Sigmoid colon (tissue), 6 donors: ENCODE measurements at regions not wholly inside any gene's neighbourhood (a gene's known extent, or its start where the extent isn't known, plus 50 kb on each side); places are given as distances from the start of the nearest gene placed in this dataset.
"Not testable (repeated sequence)": the region's sequence is repeated elsewhere in the genome, so short reads cannot be mapped to it uniquely, and the experiment has no call there.

Experiments
- DNase-seq: peaks from one replicate; pipeline ENCODE4 v3.0.0-alpha.2; 2019
- H3K27ac ChIP-seq, 4 donors: fragments of 200-600 bp; sonication (generic); one replicate each; pipeline ENCODE4 v1.5.1; 2016 to 2019; ENCODE audit warnings: mild to moderate bottlenecking in 1 of 4
- H3K27me3 ChIP-seq, 3 donors: fragments of 200-600 bp; sonication (generic); one replicate each; pipeline ENCODE4 v1.5.1; 2019; ENCODE audit warnings: mild to moderate bottlenecking in 1 of 3
- H3K36me3 ChIP-seq, 4 donors: fragments of 200-600 bp; sonication (generic); one replicate each; pipeline ENCODE4 v1.5.1; 2016 to 2019
- H3K4me1 ChIP-seq, 4 donors: fragments of 200-600 bp; sonication (generic); one replicate each; pipeline ENCODE4 v1.5.1; 2017 to 2019
- H3K4me3 ChIP-seq, 4 donors: fragments of 200-600 bp; sonication (generic); one replicate each; pipeline ENCODE4 v1.5.1; 2017 to 2019; ENCODE audit warnings: mild to moderate bottlenecking in 2 of 4, moderate library complexity in 1 of 4
- H3K9me3 ChIP-seq, 4 donors: fragments of 200-600 bp in 3 of 4; sonication (generic) in 3 of 4; one replicate each; pipeline versions ENCODE4 v1.5.1 to v1.6.1; 2013 to 2019
- EP300 ChIP-seq, 4 donors: sonication (generic); formaldehyde crosslinking; IDR thresholded peaks; one replicate each; pipeline ENCODE4 v1.6.1; 2017; ENCODE audit warnings: antibody characterized with exemption in 4 of 4
- POLR2A ChIP-seq, 2 donors: fragments of 450-650 bp; IDR thresholded peaks; one replicate each; pipeline ENCODE4 v1.6.1; 2016; ENCODE audit warnings: antibody characterized with exemption in 2 of 2, mild to moderate bottlenecking in 2 of 2, moderate library complexity in 2 of 2
- POLR2AphosphoS5 ChIP-seq, 4 donors: sonication (generic); formaldehyde crosslinking; IDR thresholded peaks; one replicate each; pipeline ENCODE4 v1.6.1; 2017; ENCODE audit warnings: antibody characterized with exemption in 4 of 4
- WGBS, 2 donors: extraction: QIAGEN DNeasy Blood & Tissue Kit; methylation state at CpG; one replicate each; pipeline ENCODE4 v1.1.7; 2013; 5-methylcytosine and 5-hydroxymethylcytosine counted together
- intact Hi-C: fragments of 100-400 bp; cut with DNase I; formaldehyde crosslinking; loops from one replicate; pipeline ENCODE4 v1.15.1; 2023
- TF ChIP-seq, protein P1 (sequence below), 4 experiments: fragments of 450-650 bp in 3 of 4; fragments of 200-600 bp in 1 of 4; IDR thresholded peaks; one replicate each; pipeline ENCODE4 v1.5.1; 2016 to 2019; ENCODE audit warnings: antibody characterized with exemption in 4 of 4, mild to moderate bottlenecking in 3 of 4, moderate library complexity in 2 of 4
- donor health status: healthy with polysubstance abuse.
- donor health status: healthy.

DNA sequence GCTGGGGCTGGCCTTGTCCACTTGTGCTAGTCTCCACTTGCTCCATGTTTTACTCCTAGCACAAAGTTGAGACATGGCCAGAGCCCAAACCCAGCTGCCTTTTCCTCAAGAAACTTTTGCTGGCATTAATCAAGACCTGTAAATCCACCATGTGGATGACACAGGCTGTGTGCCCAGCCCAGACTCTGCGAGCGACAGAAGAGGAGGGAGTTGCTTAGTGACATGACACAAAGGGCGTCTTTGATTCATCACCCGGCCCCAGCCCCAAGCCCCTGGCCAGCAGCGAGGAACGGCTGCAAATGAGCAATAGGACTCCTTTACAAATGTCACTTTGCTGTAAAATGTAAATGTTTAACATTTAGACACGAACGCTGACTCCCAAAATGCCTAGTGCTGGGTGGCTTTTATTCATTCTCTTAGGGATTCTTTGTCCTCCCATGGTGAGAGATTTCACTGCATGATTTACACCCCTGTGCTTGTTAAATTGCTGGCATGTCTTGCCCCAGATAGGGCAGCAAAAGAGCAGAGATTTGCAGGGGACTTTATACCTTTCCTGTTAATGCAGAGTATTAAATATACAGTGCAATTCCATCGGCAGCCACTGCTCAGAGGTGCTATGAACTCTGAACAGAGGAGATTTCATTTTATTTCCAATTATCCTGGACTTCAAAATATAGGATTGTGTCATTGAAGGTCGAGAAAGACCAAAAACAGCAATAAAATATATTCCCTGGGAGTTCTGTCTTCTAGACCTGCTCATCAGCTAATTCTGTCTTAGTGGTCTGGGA lies 263.6 kb upstream of the NCAM1 start:
- no peaks in the 10 kb centered on the region for H3K36me3 ChIP-seq
- H3K4me1 ChIP-seq: peaks cover 0 to 11% (median 9%) of the 10 kb centered on the region in 4 donors
- WGBS, 2 donors: 11 to 47% methylated on average over 10 of the region's 10 CpGs
- H3K27ac ChIP-seq: no peak overlapping the region
- no peaks in the 10 kb centered on the region for H3K27me3 ChIP-seq
- H3K9me3 ChIP-seq: no peaks in the 10 kb centered on the region
- TF ChIP-seq POLR2AphosphoS5 (IDR thresholded peaks at IDR 0.05) (no peak), EP300 (IDR thresholded peaks at IDR 0.05) (no peak), POLR2A (IDR thresholded peaks at IDR 0.05) (no peak)
- TF ChIP-seq, protein P1, sequence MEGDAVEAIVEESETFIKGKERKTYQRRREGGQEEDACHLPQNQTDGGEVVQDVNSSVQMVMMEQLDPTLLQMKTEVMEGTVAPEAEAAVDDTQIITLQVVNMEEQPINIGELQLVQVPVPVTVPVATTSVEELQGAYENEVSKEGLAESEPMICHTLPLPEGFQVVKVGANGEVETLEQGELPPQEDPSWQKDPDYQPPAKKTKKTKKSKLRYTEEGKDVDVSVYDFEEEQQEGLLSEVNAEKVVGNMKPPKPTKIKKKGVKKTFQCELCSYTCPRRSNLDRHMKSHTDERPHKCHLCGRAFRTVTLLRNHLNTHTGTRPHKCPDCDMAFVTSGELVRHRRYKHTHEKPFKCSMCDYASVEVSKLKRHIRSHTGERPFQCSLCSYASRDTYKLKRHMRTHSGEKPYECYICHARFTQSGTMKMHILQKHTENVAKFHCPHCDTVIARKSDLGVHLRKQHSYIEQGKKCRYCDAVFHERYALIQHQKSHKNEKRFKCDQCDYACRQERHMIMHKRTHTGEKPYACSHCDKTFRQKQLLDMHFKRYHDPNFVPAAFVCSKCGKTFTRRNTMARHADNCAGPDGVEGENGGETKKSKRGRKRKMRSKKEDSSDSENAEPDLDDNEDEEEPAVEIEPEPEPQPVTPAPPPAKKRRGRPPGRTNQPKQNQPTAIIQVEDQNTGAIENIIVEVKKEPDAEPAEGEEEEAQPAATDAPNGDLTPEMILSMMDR (IDR thresholded peaks at IDR 0.05): no peak
- no peak for DNase-seq
- H3K4me3 ChIP-seq: no peak overlapping the region
- intact Hi-C loops: no loop called here

DNA sequence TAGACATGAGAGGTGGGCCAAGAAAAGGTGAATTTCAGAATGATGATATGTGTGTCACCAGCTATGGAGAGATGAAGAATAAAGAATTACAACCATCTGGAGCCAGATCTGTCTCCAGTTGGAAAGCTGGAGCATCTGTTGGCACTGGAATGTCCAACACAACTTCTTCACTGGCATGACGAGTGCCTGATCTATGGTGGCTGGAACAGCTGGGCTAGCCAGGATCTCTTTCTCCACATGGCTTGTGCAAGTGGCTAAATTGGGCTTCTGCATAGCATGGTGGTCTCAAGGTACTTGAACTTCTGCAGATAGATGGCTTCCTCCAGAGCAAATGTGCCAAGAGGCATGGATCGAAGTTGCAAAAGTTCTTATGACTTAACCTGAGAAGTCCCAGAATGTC lies 256.1 kb upstream of the NCAM1 start:
- intact Hi-C loops: no loop called here
- Histone ChIP-seq H3K4me1 (no peaks in the 10 kb centered on the region), H3K27me3 (no peaks in the 10 kb centered on the region), H3K36me3 (no peaks in the 10 kb centered on the region), H3K9me3 (peaks cover 0 to 5% (median 0%) of the 10 kb centered on the region in 4 donors), H3K4me3 (no peak overlapping the region), H3K27ac (no peak overlapping the region)
- TF ChIP-seq, protein P1 (IDR thresholded peaks at IDR 0.05): no peak
- TF ChIP-seq POLR2AphosphoS5 (IDR thresholded peaks at IDR 0.05) (no peak), EP300 (IDR thresholded peaks at IDR 0.05) (no peak), POLR2A (IDR thresholded peaks at IDR 0.05) (no peak)
- no peak for DNase-seq
- 86 to 90% methylated on average over 2 of the region's 2 CpGs for WGBS, 2 donors

DNA sequence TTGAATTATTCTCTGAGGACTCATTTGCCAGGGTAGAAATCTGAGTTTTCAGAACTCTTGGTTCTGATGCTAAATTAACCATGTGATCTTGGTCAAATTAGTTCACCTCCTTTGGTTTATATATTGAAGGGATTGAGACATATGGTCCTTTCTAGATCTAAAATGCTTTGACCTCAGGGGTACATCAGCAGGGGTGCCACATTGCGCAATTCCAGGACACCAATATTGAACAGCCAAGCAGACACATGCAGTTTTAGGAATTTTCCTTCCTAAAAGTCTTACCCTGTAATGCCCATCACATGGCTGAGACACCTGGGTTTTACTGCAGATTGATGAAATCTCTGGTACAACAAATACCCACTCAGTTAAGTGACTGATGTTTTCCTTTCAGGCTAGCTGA lies 254.4 kb upstream of the NCAM1 start:
- Histone ChIP-seq H3K27me3 (no peaks in the 10 kb centered on the region), H3K4me1 (no peaks in the 10 kb centered on the region), H3K4me3 (no peak overlapping the region), H3K36me3 (no peaks in the 10 kb centered on the region), H3K9me3 (peaks cover 0 to 5% (median 0%) of the 10 kb centered on the region in 4 donors), H3K27ac (no peak overlapping the region)
- TF ChIP-seq POLR2A (IDR thresholded peaks at IDR 0.05) (no peak), POLR2AphosphoS5 (IDR thresholded peaks at IDR 0.05) (no peak), EP300 (IDR thresholded peaks at IDR 0.05) (no peak)
- TF ChIP-seq, protein P1 (IDR thresholded peaks at IDR 0.05): no peak
- WGBS, 2 donors: 92 to 98% methylated on average over 1 of the region's 1 CpG
- intact Hi-C loops: no loop called here
- DNase-seq: no peak

DNA sequence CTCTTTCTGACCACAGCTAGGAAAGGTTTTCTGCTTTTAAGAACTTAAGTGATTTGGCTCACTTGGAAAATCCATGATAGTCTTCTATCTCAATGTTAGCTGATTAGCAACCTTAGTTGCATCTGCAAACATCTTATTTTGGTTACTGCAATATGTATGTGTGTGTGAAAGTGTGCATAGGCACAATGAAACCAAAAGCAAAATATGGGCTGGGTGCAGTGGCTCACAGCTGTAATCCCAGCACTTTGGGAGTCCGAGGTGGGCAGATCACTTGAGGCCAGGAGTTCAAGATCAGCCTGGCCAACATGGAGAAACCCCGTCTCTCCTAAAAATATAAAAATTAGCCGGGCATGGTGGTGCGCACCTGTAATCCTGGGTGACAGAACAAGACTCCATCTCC lies 246.9 kb upstream of the NCAM1 start:
- 87 to 92% methylated on average over 4 of the region's 4 CpGs for WGBS, 2 donors
- H3K9me3 ChIP-seq, H3K36me3 ChIP-seq, H3K27ac ChIP-seq, H3K4me1 ChIP-seq, DNase-seq, H3K4me3 ChIP-seq, intact Hi-C loops, H3K27me3 ChIP-seq: not testable (repeated sequence)

DNA sequence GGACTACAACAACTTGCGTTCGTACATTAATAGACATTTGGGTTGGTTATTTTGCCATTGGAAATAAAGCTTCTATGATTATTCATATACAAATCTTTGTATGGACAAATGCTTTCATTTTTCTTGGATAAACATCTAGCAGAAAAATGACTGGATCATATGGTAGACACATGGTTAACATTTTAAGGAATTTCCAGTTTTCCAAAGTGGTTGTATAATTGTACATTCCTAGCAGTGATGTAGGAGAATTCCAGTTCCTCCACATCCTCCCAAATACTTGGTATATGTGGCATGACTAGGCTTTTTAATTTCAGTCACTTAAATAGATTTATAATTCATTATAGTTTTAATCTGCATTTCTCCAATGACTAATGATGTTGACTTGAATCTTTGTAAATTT lies 246.2 kb upstream of the NCAM1 start:
- 94 to 96% methylated on average over 2 of the region's 2 CpGs for WGBS, 2 donors
- intact Hi-C loops: no loop called here
- no peaks in the 10 kb centered on the region for H3K9me3 ChIP-seq
- no peak overlapping the region for H3K4me3 ChIP-seq
- H3K4me1 ChIP-seq: no peaks in the 10 kb centered on the region
- TF ChIP-seq POLR2AphosphoS5 (IDR thresholded peaks at IDR 0.05) (no peak), EP300 (IDR thresholded peaks at IDR 0.05) (no peak), POLR2A (IDR thresholded peaks at IDR 0.05) (no peak)
- H3K36me3 ChIP-seq: no peaks in the 10 kb centered on the region
- H3K27me3 ChIP-seq: no peaks in the 10 kb centered on the region
- no peak overlapping the region for H3K27ac ChIP-seq
- DNase-seq: no peak

DNA sequence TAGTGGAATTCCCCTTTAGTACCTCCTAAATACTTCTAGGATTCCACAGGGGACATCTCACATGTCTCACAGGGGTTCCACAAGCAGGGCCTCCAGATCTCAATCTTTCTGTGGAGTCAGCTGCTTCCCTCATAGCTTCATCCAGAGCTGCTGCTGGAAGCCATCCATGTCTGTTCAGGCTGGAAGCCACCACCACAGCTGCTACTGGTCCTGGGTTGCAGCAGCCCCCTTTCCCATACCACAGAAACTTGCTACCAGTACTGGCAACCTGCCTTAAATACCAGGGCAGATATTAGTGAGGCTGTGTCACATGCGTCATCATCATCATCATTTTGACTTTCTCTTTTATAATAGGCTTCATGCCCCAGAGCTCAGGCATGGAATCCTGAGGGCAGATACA lies 242.7 kb upstream of the NCAM1 start:
- intact Hi-C loops: no loop called here
- WGBS, 2 donors: 0 to 95% methylated on average over 1 of the region's 1 CpG

More for the DNA sequence above, 242.7 kb upstream of the NCAM1 start:
- H3K27ac ChIP-seq: no peak overlapping the region
- TF ChIP-seq POLR2AphosphoS5 (IDR thresholded peaks at IDR 0.05): no peak
- TF ChIP-seq, protein P1 (IDR thresholded peaks at IDR 0.05): no peak
- TF ChIP-seq EP300 (IDR thresholded peaks at IDR 0.05): no peak
- no peak for TF ChIP-seq POLR2A (IDR thresholded peaks at IDR 0.05)
- H3K9me3 ChIP-seq: no peaks in the 10 kb centered on the region
- no peak overlapping the region for H3K4me3 ChIP-seq
- H3K36me3 ChIP-seq: no peaks in the 10 kb centered on the region
- H3K27me3 ChIP-seq: no peaks in the 10 kb centered on the region
- no peaks in the 10 kb centered on the region for H3K4me1 ChIP-seq
- no peak for DNase-seq
